K562 (cell line): ENCODE measurements at regions not wholly inside any gene's neighbourhood (a gene's known extent, or its start where the extent isn't known, plus 50 kb on each side); places are given as distances from the start of the nearest gene placed in this dataset.

Experiments
- CBX8 ChIP-seq: fragments of 200-600 bp; sonication (generic); IDR thresholded peaks from 2 replicates; pipeline ENCODE4 v1.6.1; 2012; ENCODE audit warnings: borderline replicate concordance, mixed run types, low read depth, mild to moderate bottlenecking, moderate library complexity, mixed read lengths, low read length, control low read depth, inconsistent platforms; ENCODE audit not compliant: poor library complexity, severe bottlenecking; ENCODE audit errors: extremely low read depth
- CTCF ChIP-seq, 3 experiments: IDR thresholded peaks in 2 of 3; conservative IDR thresholded peaks in 1 of 3; 2 replicates each; pipeline ENCODE4 v1.5.1; 2011 to 2012; ENCODE audit warnings: low read length in 3 of 3, mild to moderate bottlenecking in 3 of 3, control low read depth in 2 of 3, improper control_type of control experiment in 1 of 3, inconsistent platforms in 1 of 3, low read depth in 1 of 3, mixed read lengths in 1 of 3, moderate library complexity in 1 of 3; ENCODE audit not compliant: insufficient read depth in 2 of 3
- KDM1A ChIP-seq, 2 experiments: fragments of 450-650 bp; IDR thresholded peaks; 2 replicates each; pipeline ENCODE4 v1.6.1; 2016; ENCODE audit warnings: mild to moderate bottlenecking in 2 of 2

GRCh38 chr2:88955607-88956006 lies 264.1 kb downstream of the RPIA start:
- TF ChIP-seq KDM1A (IDR thresholded peaks at IDR 0.05) = no peak
- no peak for TF ChIP-seq CBX8
- TF ChIP-seq CTCF (IDR thresholded peaks at IDR 0.05 in 2 of 3, conservative IDR thresholded peaks at IDR 0.05 in 1 of 3; ENCODE audit: insufficient read depth in 2 of 3, low read depth in 1 of 3, low read length in 3 of 3) = no peak
